ENCODE measurements at regions not wholly inside any gene's neighbourhood (a gene's known extent, or its start where the extent isn't known, plus 50 kb on each side); places are given as distances from the start of the nearest gene placed in this dataset.

DNA sequence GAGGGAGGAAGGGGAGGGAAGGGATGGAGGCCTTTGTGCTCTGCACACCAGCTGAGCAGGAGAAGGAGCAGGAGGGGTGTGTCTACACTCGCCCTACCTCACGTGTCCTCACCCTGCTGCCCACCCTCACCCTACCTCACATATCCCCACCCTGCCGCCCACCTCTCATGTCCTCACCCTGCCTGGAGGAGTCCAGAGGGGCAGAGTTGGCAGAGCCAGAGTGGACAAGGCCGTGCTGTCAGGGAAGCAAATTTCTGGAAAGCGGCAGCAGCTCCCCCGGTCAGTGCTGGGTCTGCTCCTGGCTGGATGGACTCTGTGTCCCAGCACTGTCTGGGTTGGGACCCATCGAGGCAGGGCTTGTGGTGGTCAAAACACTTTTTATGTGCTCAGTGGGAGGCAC, 799.6 kb downstream of the BRD1 start:
- Histone ChIP-seq H3K4me3 (ENCODE audit: control extremely low read depth in 1 of 5, extremely low read depth in 1 of 5, insufficient read depth in 1 of 5, low read depth in 2 of 5, low read length in 4 of 5) (no peak overlapping the region), H2AFZ (ENCODE audit: insufficient read depth, low read depth, low read length, poor library complexity, severe bottlenecking) (no peak overlapping the region), H3K4me2 (replicated peaks; ENCODE audit: low read depth, low read length, poor library complexity, severe bottlenecking) (no peak overlapping the region), H3K9me3 (ENCODE audit: control extremely low read depth in 1 of 3, control insufficient read depth in 2 of 3, insufficient read depth in 1 of 3, low read length in 2 of 3) (peaks cover 0 to 14% (median 0%) of the 10 kb centered on the region in 3 donors), H3K27ac (ENCODE audit: low read length in 2 of 2) (no peak overlapping the region), H3K79me2 (ENCODE audit: control insufficient read depth, insufficient read depth, low read length) (no peaks in the 10 kb centered on the region), H3K4me1 (ENCODE audit: control insufficient read depth in 2 of 2, insufficient read depth in 2 of 2, low read length in 2 of 2) (no peaks in the 10 kb centered on the region), H3K9ac (ENCODE audit: low read length) (no peak overlapping the region), H4K20me1 (ENCODE audit: control insufficient read depth, insufficient read depth, low read length, poor library complexity, severe bottlenecking) (no peaks in the 10 kb centered on the region), H3K27me3 (replicated peaks in 1 of 4; ENCODE audit: control extremely low read depth in 1 of 4, control insufficient read depth in 3 of 4, insufficient read depth in 4 of 4, low read length in 3 of 4) (no peaks in the 10 kb centered on the region), H3K36me3 (replicated peaks in 1 of 2; ENCODE audit: control extremely low read depth in 1 of 2, control insufficient read depth in 1 of 2, extremely low read depth in 1 of 2, insufficient read depth in 2 of 2, low read length in 1 of 2) (no peaks in the 10 kb centered on the region)
- H3K4me3 Mint-ChIP-seq: no peak overlapping the region
- H3K9me3 Mint-ChIP-seq (ENCODE audit: insufficient read depth): no peaks in the 10 kb centered on the region
- DNase-seq: no peak
- CTCF ChIA-PET: no interaction called here
- WGBS (ENCODE audit: insufficient coverage): 86% methylated on average over 5 of the region's 7 CpGs
- intact Hi-C loops (cut with micrococcal nuclease): no loop called here
- H3K4me1 Mint-ChIP-seq: no peaks in the 10 kb centered on the region
- no peaks in the 10 kb centered on the region for H3K27me3 Mint-ChIP-seq
- H3K27ac Mint-ChIP-seq: no peak overlapping the region
- TF ChIP-seq, protein P1, sequence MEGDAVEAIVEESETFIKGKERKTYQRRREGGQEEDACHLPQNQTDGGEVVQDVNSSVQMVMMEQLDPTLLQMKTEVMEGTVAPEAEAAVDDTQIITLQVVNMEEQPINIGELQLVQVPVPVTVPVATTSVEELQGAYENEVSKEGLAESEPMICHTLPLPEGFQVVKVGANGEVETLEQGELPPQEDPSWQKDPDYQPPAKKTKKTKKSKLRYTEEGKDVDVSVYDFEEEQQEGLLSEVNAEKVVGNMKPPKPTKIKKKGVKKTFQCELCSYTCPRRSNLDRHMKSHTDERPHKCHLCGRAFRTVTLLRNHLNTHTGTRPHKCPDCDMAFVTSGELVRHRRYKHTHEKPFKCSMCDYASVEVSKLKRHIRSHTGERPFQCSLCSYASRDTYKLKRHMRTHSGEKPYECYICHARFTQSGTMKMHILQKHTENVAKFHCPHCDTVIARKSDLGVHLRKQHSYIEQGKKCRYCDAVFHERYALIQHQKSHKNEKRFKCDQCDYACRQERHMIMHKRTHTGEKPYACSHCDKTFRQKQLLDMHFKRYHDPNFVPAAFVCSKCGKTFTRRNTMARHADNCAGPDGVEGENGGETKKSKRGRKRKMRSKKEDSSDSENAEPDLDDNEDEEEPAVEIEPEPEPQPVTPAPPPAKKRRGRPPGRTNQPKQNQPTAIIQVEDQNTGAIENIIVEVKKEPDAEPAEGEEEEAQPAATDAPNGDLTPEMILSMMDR (IDR thresholded peaks at IDR 0.05): no peak
- TF ChIP-seq EZH2 (IDR thresholded peaks at IDR 0.05; ENCODE audit: borderline replicate concordance, insufficient read depth, low read depth, low read length, poor library complexity, severe bottlenecking): no peak
- POLR2A ChIA-PET: no interaction called here
- ATAC-seq (ENCODE audit: low read depth): no peak

DNA sequence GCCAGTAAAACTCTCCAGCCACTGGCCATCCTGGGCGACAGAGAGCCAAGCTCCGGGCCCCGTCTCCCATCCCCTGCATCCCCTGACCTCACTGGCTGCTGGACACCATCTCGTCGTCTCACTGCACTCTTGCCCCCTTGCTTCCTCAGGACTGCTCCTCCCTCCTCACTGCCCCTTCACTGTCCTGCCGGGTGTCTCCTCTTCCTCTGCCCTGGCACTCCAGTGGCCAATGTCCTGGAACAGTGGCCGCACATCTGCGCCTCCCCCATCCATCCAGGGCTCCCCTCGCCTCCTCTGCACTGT, 800.4 kb downstream of the BRD1 start:
- intact Hi-C loops (cut with micrococcal nuclease): no loop called here
- Mint-ChIP-seq H3K4me1 (no peaks in the 10 kb centered on the region), H3K27me3 (no peaks in the 10 kb centered on the region), H3K9me3 (ENCODE audit: insufficient read depth) (no peaks in the 10 kb centered on the region), H3K4me3 (no peak overlapping the region), H3K27ac (no peak overlapping the region)
- H3K36me3 ChIP-seq (replicated peaks in 1 of 2; ENCODE audit: control extremely low read depth in 1 of 2, control insufficient read depth in 1 of 2, extremely low read depth in 1 of 2, insufficient read depth in 2 of 2, low read length in 1 of 2): no peaks in the 10 kb centered on the region
- ChIA-PET CTCF (no interaction called here), POLR2A (no interaction called here)
- H3K4me3 ChIP-seq (ENCODE audit: control extremely low read depth in 1 of 5, extremely low read depth in 1 of 5, insufficient read depth in 1 of 5, low read depth in 2 of 5, low read length in 4 of 5): no peak overlapping the region
- H3K9me3 ChIP-seq (ENCODE audit: control extremely low read depth in 1 of 3, control insufficient read depth in 2 of 3, insufficient read depth in 1 of 3, low read length in 2 of 3): peaks cover 0 to 14% (median 0%) of the 10 kb centered on the region in 3 donors
- no peak overlapping the region for H3K27ac ChIP-seq (ENCODE audit: low read length in 2 of 2)
- H3K4me1 ChIP-seq (ENCODE audit: control insufficient read depth in 2 of 2, insufficient read depth in 2 of 2, low read length in 2 of 2): no peaks in the 10 kb centered on the region
- H3K79me2 ChIP-seq (ENCODE audit: control insufficient read depth, insufficient read depth, low read length): no peaks in the 10 kb centered on the region
- H3K4me2 ChIP-seq (replicated peaks; ENCODE audit: low read depth, low read length, poor library complexity, severe bottlenecking): no peak overlapping the region
- no peak for DNase-seq
- no peak overlapping the region for H3K9ac ChIP-seq (ENCODE audit: low read length)
- no peaks in the 10 kb centered on the region for H4K20me1 ChIP-seq (ENCODE audit: control insufficient read depth, insufficient read depth, low read length, poor library complexity, severe bottlenecking)
- no peak overlapping the region for H2AFZ ChIP-seq (ENCODE audit: insufficient read depth, low read depth, low read length, poor library complexity, severe bottlenecking)
- no peak for ATAC-seq (ENCODE audit: low read depth)
- H3K27me3 ChIP-seq (replicated peaks in 1 of 4; ENCODE audit: control extremely low read depth in 1 of 4, control insufficient read depth in 3 of 4, insufficient read depth in 4 of 4, low read length in 3 of 4): no peaks in the 10 kb centered on the region
- 76% methylated on average over 9 of the region's 9 CpGs for WGBS (ENCODE audit: insufficient coverage)
- TF ChIP-seq EZH2 (IDR thresholded peaks at IDR 0.05; ENCODE audit: borderline replicate concordance, insufficient read depth, low read depth, low read length, poor library complexity, severe bottlenecking): no peak
- TF ChIP-seq, protein P1 (IDR thresholded peaks at IDR 0.05): no peak
